DMS 273 treated with DMSO at 0.1 percent for 48 hours (cell line): ENCODE measurements at regions not wholly inside any gene's neighbourhood (a gene's known extent, or its start where the extent isn't known, plus 50 kb on each side); places are given as distances from the start of the nearest gene placed in this dataset.
A peak's percentile ranks its signal among the peaks of the same experiment; 100 is the strongest.
"Not testable (repeated sequence)": the region's sequence is repeated elsewhere in the genome, so short reads cannot be mapped to it uniquely, and the experiment has no call there.

Experiments
- DNase-seq: peaks from one replicate; lab custom pipeline; 2025; lab: John Stamatoyannopoulos, UW

DNA sequence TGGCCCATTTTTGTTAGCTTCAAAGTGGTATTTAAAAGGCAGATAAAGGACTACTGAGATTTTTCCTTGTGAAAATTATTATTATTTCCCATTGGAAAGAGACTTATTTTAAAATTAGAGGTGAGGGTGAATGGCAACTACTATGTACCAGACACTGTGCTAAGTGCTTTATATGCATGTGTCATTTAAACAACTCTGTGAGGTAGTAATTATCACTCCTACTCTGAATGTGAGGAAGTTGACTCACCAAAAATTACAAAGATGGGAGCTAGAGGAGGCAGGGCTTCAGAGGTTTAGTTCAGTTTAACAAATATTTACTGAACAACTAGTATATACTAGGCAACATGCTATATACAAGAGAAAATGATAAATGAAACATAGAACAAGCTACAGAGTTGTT, 78.2 kb downstream of the MSL3 start:
- DNase-seq = no peak

DNA sequence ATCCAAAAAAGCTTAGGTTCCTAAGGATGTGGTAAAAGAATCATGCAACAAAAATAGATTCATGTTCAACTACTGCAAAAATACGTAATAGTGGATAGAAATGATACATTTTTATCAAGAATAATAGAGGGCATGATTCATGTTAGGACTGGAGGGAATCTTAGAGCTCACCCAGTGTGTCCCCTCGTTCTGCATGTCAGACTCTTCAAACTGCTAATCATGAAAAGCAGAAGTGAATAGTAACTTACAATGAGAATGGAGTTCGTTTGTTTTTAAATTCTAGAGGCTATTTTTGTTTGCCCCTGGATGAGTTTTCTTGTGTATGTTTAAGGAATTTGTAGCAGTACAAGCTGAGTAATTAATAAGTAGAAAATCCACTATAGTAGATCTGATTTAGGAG, 79.4 kb downstream of the MSL3 start:
- no peak for DNase-seq

DNA sequence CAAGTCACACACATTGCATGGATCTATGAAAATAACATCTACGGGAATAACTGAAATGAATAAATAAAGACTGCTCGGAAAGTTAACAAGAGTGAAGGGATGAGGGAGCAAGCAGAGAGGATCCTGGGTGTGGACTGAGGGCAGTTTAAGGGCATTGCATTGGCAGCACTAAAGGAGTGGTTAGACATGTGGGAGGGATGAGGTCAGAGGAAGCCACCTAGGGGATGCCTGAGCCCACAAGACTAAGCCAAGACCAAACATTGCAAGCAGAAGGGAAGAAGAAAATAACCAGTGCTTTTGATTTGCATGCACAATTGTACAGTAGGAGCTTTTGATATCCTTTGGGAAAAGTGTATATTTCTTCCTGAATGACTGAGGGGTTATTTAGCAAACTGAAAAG, 106.1 kb downstream of the MSL3 start:
- DNase-seq = no peak

DNA sequence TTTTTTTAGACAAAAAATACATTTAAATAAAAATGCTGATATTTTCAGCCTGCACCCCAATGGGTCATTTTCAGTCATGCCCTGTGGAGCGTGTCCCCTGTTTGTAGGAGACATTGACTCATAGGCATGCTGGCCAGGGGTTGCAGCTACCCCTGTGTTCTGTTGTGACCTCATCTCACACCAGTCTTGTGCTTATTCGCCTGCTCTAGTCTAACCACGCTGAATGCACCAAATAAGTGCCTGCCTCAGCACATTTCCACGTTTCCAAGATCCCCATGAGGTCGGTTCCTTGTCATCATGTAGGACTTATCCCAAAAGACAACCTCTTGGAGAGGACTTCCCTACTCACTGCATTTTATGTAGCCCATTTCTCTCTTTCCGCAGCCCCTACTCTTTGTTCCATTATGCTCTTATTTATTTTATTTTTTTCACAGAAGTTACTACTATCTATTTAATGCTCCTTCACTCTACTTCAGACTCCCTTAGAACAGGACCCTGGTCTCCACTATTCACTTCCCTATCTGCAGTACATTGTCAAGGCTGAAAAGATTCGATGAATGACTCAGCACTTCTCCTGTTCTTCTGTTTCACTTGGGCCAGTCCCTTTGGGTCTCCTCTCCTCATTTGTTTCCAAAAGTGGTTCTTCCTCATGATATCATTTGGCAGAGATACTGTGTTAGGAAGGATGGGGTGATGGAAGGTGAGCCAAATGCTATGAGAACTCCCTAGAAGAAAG, 109.7 kb downstream of the MSL3 start:
- DNase-seq = no peak

DNA sequence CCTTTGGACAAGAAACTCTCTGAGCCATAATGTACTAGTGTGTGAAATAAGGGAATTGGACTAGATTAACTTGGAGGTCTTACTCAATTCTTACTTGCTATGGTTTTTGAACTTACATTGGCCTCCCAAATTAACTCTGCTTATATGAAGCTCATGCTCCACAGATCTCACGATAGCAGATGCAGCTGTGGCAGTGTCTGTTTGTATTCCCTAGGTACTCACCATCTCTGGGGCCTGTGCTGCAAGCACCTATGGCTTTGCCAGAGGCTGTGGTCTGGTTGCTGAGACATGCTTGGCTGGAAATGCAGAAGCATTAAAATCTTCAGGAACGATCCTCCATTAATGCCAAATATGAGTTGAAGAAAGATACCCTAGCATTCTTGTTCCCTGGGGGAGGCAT, 112.8 kb downstream of the MSL3 start:
- DNase-seq = no peak

DNA sequence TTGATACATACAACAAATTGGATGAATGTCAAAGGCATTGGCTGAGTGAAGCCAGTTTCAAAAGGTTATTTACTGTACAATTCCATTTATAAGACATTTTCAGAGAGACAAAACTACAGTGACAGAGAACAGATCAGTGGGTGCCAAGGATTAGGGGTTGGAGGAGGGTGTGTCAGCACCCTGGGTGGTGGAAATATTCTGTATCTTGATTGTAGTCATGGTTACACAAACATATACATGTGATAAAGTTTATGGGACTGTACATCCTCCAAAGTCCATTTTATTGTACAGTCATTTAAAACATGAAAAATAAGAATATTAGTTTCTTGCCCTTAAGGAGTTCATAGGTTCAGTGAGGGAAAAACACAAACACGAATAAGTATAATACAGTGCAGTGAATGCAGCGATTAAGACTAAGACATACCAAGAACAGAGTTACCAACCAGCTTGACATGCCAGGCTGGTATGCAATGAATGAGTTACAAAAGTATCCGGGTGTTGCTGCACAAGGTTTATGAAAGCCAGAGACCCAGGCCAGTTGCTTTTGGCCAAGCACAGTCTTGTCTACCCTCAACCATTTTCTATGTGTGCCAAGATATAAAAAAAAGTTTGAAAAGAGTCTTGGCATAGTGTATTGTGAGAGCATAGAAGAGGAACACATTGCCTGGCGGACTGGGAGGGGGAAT, 123.6 kb downstream of the MSL3 start:
- no peak for DNase-seq

DNA sequence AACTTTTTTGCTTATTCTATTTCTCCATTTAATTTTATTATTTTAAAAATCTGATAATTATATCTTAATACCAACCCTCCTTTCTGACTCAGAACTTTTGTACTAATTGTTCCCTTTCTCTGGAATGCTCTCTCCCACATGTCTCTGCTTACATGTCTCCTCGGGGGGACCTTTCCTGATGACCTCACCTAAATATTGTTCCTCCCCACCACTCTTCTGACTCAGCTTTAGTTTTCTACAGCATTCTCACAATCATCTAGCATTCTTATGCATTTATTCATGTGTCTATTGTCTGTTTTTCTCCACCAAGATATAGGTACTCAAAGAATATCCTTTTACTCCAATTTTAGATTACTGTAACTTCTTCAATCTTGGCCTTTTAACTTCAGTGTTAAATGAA, 128.7 kb downstream of the MSL3 start:
- peak; percentile 8 for DNase-seq

DNA sequence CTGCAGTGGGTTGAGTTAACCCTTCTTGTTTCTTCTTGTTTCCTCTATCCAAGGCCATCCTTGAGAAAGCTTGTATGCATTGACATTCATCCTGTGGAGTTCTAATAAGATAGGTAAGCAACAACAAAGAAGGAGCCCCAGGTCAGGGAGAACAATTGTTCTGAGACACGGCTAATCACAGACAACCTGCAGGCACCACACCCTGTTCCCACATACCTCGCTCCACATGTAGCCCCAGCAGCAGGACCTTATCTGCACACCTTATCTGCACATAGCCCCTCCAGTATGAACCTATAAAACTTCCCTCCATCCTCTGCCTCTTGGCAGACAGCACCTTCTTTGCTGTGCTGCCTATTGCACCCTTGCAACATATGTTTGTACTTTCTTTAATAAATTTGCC, 129.1 kb downstream of the MSL3 start:
- no peak for DNase-seq

DNA sequence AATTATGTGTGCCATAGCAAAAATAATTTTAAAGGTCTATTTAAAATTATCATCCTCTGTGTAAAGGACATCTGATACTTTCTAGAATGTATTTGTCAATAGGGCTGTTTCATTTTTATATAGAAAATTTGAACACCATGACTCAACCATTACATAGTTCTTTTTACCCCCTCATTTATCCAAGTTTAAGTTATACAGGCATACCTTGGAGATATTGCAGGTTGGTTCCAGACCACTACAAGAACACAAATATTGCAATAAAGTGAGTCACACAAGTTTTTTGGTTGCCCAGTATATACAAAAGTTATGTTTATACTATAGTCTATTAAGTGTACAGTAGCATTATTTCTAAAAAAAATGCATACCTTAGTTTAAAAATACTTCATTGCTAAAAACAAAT, 130.4 kb downstream of the MSL3 start:
- no peak for DNase-seq

DNA sequence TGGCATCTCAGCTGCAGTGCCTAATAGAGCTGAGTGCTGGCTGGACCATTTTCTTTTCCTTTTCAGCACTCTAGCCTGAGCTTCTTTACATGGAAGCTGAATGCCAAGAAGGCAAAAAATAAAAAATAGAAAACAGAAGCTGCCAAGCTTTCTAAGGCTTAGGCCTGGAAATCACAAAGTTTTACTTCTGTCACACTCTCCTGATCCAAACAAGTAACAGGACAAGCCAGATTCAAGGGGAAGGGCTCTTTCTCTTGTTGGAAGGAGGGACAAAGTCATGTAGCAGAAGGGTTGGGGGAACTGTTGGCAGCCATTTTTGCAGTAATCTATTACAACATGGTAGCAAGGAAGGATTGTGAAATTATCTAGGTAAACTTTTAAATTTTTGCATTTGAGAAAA, 131.8 kb downstream of the MSL3 start:
- no peak for DNase-seq

DNA sequence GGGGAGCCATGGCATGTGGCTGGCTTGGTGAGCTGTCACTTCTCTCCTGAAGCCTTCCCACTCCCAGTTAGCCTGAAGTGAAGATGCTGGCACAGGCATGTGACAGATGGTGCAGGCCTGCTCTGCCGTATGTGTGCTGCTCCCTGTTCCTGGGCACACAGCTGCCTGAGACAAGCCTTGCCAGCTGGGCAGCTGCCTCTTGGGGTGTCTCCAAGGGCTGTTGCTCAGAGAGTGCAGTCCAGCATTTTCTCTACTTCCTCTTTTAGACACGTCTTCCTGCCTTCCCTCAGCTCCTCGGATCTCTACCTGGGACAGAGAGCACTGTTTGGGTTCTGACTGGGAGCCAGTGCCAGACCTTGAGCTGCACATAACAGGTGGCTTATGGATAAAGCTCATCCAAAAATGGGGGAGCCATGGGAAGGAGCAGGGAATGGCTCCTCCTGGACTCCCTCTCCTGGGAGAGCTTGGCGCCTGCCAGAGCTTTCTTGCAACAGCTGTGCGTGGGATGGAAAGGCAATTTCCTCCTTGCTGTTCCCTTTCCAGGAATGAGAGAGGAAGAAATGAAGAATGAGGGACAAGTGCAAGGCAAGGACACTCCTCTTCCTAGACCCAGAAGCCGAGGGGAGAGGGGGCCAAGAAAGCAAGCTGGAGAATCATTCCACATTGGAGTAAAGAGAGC, 132.9 kb downstream of the MSL3 start:
- DNase-seq = peak; percentile 96

DNA sequence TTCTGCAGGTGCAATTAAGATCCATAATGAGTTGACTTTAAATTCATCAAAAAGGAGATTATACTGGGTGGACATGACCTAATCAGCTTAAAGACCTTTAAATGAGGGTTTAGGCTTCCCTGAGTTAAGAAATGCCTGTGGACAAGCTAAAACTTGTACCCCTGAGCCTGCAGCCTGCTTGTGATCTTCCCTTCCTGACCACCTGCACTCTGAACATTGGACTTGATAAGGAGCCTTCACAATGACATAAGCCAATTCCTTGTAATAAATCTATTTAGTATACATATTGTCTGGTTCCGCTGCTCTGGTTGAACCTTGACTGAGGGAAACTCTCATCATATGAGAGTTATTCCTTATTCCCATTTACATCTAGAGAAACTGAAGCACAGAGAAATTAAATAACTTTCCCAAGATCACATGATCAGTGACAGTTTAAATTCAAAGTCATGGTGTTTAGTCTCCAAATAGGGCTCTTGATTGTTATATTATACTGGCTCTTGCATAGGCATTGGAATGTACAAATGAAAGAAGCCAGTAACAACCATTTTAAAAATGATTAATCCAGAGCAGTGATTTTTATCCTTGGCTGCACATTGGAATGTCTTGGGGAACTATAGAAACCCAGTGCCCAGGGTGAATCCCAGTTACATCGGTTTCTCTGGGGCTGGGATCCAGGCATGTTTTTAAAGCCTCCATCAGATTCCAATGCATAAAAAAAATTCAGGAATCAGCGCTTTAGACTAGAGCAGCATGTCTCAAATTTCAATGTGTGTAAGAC, 136.1 kb downstream of the MSL3 start:
- DNase-seq = no peak

DNA sequence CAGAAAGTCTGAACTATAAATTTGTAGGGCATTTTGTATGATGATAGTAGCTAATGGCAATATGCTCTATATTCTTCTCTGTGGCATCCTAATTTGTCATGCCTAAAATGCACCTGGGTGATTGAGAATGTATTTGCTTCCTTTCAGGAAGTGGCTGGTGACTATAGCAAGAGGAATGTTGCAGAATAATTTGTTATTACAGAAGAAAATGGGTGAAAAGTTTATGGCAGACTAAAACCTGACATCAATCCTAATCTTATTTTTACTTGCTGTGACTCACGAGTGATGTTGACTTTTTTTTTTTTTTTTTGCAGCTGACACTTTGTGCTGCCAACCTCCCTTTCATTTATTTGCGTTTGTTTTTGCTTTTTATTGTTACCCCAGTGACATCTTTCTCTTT, 141.1 kb downstream of the MSL3 start:
- no peak for DNase-seq

DNA sequence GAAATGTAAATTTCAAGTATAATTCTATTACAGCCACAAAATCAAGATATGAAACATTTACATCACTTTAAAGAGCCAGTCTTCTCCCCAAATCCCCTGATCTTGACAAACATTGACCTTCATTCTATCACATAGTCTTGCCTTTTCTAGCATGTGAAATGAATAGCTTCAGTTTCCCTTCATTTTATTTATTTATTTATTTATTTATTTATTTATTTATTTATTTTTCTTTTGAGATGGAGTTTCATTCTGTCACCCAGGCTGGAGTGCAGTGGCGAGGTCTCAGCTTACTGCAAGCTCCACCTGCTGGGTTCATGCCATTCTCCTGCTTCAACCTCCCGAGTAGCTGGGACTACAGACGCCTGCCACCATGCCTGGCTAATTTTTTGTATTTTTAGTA, 147.9 kb downstream of the MSL3 start:
- not testable (repeated sequence) for DNase-seq

DNA sequence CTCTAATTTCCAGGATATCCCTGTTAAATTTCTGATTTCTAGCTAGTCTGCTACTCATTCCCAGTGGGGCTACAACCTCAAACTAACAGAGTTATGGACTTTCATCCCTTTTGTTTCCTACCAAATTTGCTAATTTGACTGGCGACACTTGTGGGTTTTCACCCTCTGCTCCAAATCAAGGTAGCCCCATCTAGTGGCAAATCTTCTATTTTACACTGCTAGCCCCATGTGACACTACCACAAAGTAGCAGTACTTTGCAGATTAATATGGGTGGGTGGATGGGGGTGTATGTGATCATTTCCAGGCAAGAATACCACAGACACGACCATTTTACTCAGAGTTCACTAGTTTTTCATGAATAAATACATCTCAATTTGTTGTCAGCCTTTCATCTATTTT, 150.3 kb downstream of the MSL3 start:
- DNase-seq = peak; percentile 18

DNA sequence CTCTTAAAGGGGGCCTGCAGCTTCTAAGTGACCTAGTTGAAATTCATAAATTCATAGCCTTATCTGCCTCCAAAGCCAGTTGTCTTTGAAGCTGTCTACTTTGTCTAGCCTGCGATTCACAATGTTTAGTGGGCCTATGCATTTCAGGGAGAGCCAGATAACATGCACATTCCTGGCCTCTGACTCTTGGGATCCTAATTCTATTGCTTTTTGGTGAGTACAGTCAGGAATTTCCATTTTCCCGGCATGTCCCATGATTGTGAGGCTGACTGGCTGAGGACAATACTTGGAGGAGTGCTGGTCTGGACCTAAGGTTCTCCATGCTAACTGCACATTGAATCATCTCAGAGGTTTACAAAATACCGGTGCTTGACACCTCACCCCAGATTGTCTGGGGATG, 155.0 kb downstream of the MSL3 start:
- no peak for DNase-seq

DNA sequence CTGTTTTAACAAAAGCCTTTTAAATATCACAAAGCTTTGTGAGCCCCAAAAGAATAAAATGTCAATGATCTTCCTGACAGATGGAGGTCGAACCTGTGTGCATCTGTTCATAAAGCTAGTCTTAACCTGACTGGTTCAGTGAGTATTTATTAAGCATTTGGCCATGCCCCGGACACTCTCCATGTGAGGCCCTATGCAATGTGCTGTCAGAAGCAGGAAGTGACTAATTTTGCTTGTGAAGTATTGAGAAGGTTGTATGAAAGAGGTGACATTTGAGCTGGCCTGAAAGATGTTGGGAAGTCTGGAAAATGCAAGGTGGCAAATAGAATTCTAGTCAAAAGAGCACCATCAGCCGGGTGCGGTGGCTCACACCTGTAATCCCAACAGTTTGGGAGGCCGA, 171.4 kb downstream of the MSL3 start:
- peak; percentile 21 for DNase-seq

DNA sequence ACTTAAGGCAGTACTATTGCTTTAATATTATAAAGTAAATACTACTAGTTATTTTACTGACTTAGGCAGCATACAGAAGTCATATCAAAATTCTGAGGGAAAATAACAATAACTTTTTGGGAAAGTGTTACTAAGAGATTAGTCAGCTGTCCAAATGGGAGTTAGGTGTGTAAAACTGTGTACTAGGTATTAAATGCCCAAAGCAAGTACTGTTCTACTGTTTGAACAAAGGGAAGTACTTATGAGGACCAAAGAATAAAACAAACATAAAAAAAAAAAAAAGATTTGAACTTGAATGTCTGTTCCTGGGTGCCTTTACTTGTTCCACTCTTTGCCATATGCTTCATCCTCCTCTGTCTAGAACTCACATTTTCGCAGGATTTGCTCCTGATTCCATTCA, 174.4 kb downstream of the MSL3 start:
- no peak for DNase-seq

DNA sequence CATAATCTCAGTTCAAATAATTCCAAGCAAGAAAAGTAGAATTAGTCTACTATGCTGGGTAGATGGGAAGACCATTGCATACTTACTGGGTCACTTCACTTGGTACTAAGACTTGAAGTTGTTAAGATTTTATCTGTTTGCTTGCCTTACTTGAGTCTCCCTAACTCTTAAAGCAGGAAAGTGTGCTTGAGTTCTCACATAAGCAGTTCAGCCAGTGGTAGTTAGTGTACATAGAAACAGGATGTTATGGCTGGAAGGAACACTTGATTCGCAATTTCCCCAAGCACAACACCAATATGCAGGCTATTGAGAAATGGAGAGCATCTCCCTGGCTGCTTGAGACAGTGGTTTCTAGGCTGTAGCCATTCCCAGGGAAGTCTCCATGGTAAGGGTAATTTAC, 176.1 kb downstream of the MSL3 start:
- no peak for DNase-seq

DNA sequence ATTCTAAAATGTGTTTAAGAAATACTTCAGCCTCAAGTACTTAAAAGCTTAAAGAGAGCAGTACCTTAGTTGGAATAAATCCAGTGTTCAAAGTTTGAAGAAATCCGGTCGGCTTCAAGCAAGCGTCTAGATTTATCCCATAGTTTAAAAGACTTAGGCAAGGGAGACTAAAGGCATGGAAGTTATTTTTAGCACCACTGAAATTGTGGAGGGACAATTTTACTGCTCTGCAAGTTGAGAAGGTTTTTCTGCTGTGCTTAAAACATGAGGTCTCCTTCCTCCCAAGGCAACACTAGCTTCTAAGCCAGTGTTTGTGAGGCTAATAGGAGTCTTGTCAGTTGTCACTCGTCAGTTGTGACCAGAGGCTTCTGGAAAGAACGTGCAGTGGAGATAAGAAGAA, 183.5 kb downstream of the MSL3 start:
- DNase-seq = no peak

DNA sequence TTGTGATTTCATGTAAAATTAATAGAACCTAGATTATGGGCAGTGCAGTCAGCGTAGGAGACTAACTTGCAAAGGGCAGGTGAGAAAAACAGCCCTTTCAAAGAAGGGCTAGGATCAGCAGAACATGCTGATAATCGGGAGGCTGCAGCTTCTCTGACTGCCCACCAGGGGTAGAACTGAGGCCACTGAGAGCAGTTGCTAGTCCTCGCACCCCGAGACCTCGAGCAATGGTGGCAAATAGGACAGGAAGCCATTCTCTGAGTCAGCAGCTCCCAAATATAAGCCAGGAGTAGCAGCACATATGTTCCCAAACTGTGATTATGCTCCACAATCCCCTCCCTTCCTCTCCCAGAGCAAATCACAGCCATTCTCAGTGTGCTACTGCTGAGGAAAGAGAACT, 186.5 kb downstream of the MSL3 start:
- no peak for DNase-seq

DNA sequence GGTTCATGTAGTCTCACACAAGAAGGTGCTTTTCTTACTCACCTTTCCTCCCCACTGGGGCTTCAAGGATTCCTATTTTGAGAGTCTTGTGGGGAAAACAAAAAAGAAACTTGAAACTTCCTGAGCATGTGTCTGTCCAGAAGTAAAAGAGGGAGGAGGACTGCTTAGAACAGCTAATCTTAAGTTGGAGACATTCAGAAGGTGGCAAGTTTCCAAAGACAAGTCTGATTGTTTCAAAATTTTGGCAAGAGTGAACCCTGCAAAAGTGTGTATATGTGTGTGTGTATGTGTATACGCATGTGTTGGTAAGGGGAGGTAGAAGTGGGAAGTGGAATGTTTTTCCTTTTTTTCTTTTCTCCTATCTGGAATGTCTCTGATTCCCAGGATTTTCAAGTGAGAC, 189.0 kb upstream of the FRMPD4 start:
- no peak for DNase-seq
